ENCODE measurements at regions not wholly inside any gene's neighbourhood (a gene's known extent, or its start where the extent isn't known, plus 50 kb on each side); places are given as distances from the start of the nearest gene placed in this dataset.
"Not testable (repeated sequence)": the region's sequence is repeated elsewhere in the genome, so short reads cannot be mapped to it uniquely, and the experiment has no call there.

- peak; percentile 17 for DNase-seq (ENCODE audit: low spot score)
Observed at GRCh38 chr13:42478531-42479156, 95.3 kb upstream of the TNFSF11 start.

- DNase-seq (ENCODE audit: low spot score): no peak
Observed at GRCh38 chr13:42484386-42484785, 89.6 kb upstream of the TNFSF11 start.

- no peak for DNase-seq (ENCODE audit: low spot score)
Observed at GRCh38 chr13:42485272-42485671, 88.7 kb upstream of the TNFSF11 start.

GRCh38 chr13:42486711-42487198 is 87.2 kb upstream of the TNFSF11 start:
- DNase-seq (ENCODE audit: low spot score): peak; percentile 36

GRCh38 chr13:42487221-42487620 is 86.7 kb upstream of the TNFSF11 start:
- no peak for DNase-seq (ENCODE audit: low spot score)

- DNase-seq (ENCODE audit: low spot score): no peak
Observed at GRCh38 chr13:42490676-42491075, 83.3 kb upstream of the TNFSF11 start.

GRCh38 chr13:42492372-42492920 is 81.5 kb upstream of the TNFSF11 start:
- no peak for DNase-seq (ENCODE audit: low spot score)

- DNase-seq (ENCODE audit: low spot score): peak; percentile 40
Observed at GRCh38 chr13:42494157-42494556, 79.8 kb upstream of the TNFSF11 start.

GRCh38 chr13:42495255-42495654 is 78.7 kb upstream of the TNFSF11 start:
- DNase-seq (ENCODE audit: low spot score): no peak

GRCh38 chr13:42495751-42496150 is 78.2 kb upstream of the TNFSF11 start:
- DNase-seq (ENCODE audit: low spot score): no peak

- DNase-seq (ENCODE audit: low spot score): not testable (repeated sequence)
Observed at GRCh38 chr13:42496926-42497554, 76.9 kb upstream of the TNFSF11 start.

GRCh38 chr13:42497798-42498197 is 76.2 kb upstream of the TNFSF11 start:
- peak; percentile 85 for DNase-seq (ENCODE audit: low spot score)

GRCh38 chr13:42498521-42498920 is 75.4 kb upstream of the TNFSF11 start:
- no peak for DNase-seq (ENCODE audit: low spot score)

Data from kidney capillary endothelial cell (primary cell).